ENCODE measurements at regions not wholly inside any gene's neighbourhood (a gene's known extent, or its start where the extent isn't known, plus 50 kb on each side); places are given as distances from the start of the nearest gene placed in this dataset.

- TF ChIP-seq, protein P1, sequence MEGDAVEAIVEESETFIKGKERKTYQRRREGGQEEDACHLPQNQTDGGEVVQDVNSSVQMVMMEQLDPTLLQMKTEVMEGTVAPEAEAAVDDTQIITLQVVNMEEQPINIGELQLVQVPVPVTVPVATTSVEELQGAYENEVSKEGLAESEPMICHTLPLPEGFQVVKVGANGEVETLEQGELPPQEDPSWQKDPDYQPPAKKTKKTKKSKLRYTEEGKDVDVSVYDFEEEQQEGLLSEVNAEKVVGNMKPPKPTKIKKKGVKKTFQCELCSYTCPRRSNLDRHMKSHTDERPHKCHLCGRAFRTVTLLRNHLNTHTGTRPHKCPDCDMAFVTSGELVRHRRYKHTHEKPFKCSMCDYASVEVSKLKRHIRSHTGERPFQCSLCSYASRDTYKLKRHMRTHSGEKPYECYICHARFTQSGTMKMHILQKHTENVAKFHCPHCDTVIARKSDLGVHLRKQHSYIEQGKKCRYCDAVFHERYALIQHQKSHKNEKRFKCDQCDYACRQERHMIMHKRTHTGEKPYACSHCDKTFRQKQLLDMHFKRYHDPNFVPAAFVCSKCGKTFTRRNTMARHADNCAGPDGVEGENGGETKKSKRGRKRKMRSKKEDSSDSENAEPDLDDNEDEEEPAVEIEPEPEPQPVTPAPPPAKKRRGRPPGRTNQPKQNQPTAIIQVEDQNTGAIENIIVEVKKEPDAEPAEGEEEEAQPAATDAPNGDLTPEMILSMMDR (IDR thresholded peaks at IDR 0.05; ENCODE audit: poor library complexity) = no peak
- no peak for TF ChIP-seq EZH2 (IDR thresholded peaks at IDR 0.05; ENCODE audit: borderline replicate concordance)
Measured at GRCh38 chr15:94110476-94111130, 120.8 kb upstream of the MCTP2 start.

Measured in hepatocyte (in vitro differentiated cells).